ENCODE measurements at regions not wholly inside any gene's neighbourhood (a gene's known extent, or its start where the extent isn't known, plus 50 kb on each side); places are given as distances from the start of the nearest gene placed in this dataset.
A peak's percentile ranks its signal among the peaks of the same experiment; 100 is the strongest.

DNA sequence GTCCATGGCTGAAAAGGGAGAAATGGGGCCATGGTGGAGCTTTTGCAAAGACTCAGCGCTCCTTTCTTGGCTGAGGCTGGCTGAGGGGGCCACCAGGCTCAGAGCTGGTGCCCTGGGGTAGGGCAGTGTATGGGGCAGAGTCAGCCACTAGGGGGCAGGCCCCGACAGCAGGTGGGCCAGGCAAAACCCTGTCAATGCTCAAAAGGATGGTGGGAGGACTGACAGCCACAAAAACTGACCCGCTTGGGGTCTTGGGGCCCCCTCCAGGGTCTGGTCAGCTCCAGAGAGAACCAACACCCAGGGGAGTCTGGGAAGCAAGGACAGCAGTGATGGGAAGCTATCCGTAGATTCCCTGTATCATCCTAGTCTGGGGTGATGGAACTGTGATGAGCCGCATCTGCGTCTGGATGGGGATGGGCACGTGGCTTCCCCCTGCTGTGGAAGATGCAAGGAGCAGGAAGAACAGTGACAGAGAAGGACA, 306.9 kb downstream of the DHX35 start:
- no peaks in the 10 kb centered on the region for H4K20me1 ChIP-seq (ENCODE audit: insufficient read depth, low read length)
- no peak for TF ChIP-seq EZH2 (IDR thresholded peaks at IDR 0.05; ENCODE audit: borderline replicate concordance, low read length)
- TF ChIP-seq, protein P1, sequence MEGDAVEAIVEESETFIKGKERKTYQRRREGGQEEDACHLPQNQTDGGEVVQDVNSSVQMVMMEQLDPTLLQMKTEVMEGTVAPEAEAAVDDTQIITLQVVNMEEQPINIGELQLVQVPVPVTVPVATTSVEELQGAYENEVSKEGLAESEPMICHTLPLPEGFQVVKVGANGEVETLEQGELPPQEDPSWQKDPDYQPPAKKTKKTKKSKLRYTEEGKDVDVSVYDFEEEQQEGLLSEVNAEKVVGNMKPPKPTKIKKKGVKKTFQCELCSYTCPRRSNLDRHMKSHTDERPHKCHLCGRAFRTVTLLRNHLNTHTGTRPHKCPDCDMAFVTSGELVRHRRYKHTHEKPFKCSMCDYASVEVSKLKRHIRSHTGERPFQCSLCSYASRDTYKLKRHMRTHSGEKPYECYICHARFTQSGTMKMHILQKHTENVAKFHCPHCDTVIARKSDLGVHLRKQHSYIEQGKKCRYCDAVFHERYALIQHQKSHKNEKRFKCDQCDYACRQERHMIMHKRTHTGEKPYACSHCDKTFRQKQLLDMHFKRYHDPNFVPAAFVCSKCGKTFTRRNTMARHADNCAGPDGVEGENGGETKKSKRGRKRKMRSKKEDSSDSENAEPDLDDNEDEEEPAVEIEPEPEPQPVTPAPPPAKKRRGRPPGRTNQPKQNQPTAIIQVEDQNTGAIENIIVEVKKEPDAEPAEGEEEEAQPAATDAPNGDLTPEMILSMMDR (IDR thresholded peaks at IDR 0.05; ENCODE audit: low read length), result peak; percentile 88
- no peaks in the 10 kb centered on the region for H3K27me3 ChIP-seq (ENCODE audit: insufficient read depth, low read length)
- no peaks in the 10 kb centered on the region for H3K9me3 ChIP-seq (ENCODE audit: low read length)
- no peaks in the 10 kb centered on the region for H3K9me2 ChIP-seq (ENCODE audit: low read depth, low read length)
- H3F3A ChIP-seq (ENCODE audit: insufficient read depth, low read length), result no peaks in the 10 kb centered on the region
- H3K4me1 ChIP-seq (ENCODE audit: insufficient read depth, low read length, severe bottlenecking), result no peaks in the 10 kb centered on the region
- H2AFZ ChIP-seq (ENCODE audit: low read length), result no peak overlapping the region
- no peak overlapping the region for H3K4me2 ChIP-seq (ENCODE audit: low read length)
- H3K36me3 ChIP-seq (ENCODE audit: insufficient read depth, low read length), result no peaks in the 10 kb centered on the region
- H3K79me2 ChIP-seq (ENCODE audit: insufficient read depth, low read length), result no peaks in the 10 kb centered on the region
- no peak overlapping the region for H3K27ac ChIP-seq (ENCODE audit: low read depth, low read length, poor library complexity, severe bottlenecking)
- H3K9ac ChIP-seq (ENCODE audit: low read length), result no peak overlapping the region
- no peak overlapping the region for H3K4me3 ChIP-seq (ENCODE audit: low read depth, low read length, poor library complexity, severe bottlenecking)

- H3K27ac ChIP-seq (ENCODE audit: low read depth, low read length, poor library complexity, severe bottlenecking), result no peak overlapping the region
- no peaks in the 10 kb centered on the region for H3K36me3 ChIP-seq (ENCODE audit: insufficient read depth, low read length)
- H3K4me2 ChIP-seq (ENCODE audit: low read length), result no peak overlapping the region
- H3K9me2 ChIP-seq (ENCODE audit: low read depth, low read length), result no peaks in the 10 kb centered on the region
- no peaks in the 10 kb centered on the region for H3K79me2 ChIP-seq (ENCODE audit: insufficient read depth, low read length)
- H3K9ac ChIP-seq (ENCODE audit: low read length), result no peak overlapping the region
- H3F3A ChIP-seq (ENCODE audit: insufficient read depth, low read length), result no peaks in the 10 kb centered on the region
- no peak overlapping the region for H2AFZ ChIP-seq (ENCODE audit: low read length)
- no peaks in the 10 kb centered on the region for H3K9me3 ChIP-seq (ENCODE audit: low read length)
- no peak overlapping the region for H3K4me3 ChIP-seq (ENCODE audit: low read depth, low read length, poor library complexity, severe bottlenecking)
- TF ChIP-seq EZH2 (IDR thresholded peaks at IDR 0.05; ENCODE audit: borderline replicate concordance, low read length), result no peak
- TF ChIP-seq, protein P1 (IDR thresholded peaks at IDR 0.05; ENCODE audit: low read length), result no peak
- H3K27me3 ChIP-seq (ENCODE audit: insufficient read depth, low read length), result no peaks in the 10 kb centered on the region
- H3K4me1 ChIP-seq (ENCODE audit: insufficient read depth, low read length, severe bottlenecking), result no peaks in the 10 kb centered on the region
- no peaks in the 10 kb centered on the region for H4K20me1 ChIP-seq (ENCODE audit: insufficient read depth, low read length)
These were observed 306.4 kb downstream of the DHX35 start for GRCh38 chr20:39268491-39268951.

DNA sequence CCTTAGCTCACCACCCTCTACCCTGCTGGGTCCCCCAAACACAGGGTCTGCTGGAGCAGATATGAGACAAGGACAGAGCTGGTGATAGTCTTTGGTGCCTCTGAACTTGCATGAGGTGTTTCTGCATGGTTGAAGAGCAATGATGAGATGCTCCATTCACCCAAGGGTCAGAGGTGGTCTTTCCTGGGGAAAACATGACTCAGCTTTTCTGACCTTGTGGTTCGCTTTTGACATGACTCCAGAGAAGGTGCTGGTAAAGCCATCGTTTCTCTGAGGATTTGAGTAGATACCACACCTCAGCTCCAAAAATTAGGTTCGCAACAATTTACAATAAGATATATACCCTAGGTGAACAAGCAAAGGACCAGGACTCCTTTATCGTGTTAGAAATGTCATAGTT, 304.8 kb downstream of the DHX35 start:
- no peak overlapping the region for H3K9ac ChIP-seq (ENCODE audit: low read length)
- H3K9me2 ChIP-seq (ENCODE audit: low read depth, low read length), result no peaks in the 10 kb centered on the region
- H4K20me1 ChIP-seq (ENCODE audit: insufficient read depth, low read length), result no peaks in the 10 kb centered on the region
- no peak overlapping the region for H3K27ac ChIP-seq (ENCODE audit: low read depth, low read length, poor library complexity, severe bottlenecking)
- no peak for TF ChIP-seq EZH2 (IDR thresholded peaks at IDR 0.05; ENCODE audit: borderline replicate concordance, low read length)
- TF ChIP-seq, protein P1 (IDR thresholded peaks at IDR 0.05; ENCODE audit: low read length), result no peak
- H3K4me3 ChIP-seq (ENCODE audit: low read depth, low read length, poor library complexity, severe bottlenecking), result no peak overlapping the region
- H3K27me3 ChIP-seq (ENCODE audit: insufficient read depth, low read length), result no peaks in the 10 kb centered on the region
- no peaks in the 10 kb centered on the region for H3K9me3 ChIP-seq (ENCODE audit: low read length)
- H3K4me2 ChIP-seq (ENCODE audit: low read length), result no peak overlapping the region
- no peaks in the 10 kb centered on the region for H3K79me2 ChIP-seq (ENCODE audit: insufficient read depth, low read length)
- no peaks in the 10 kb centered on the region for H3F3A ChIP-seq (ENCODE audit: insufficient read depth, low read length)
- no peaks in the 10 kb centered on the region for H3K4me1 ChIP-seq (ENCODE audit: insufficient read depth, low read length, severe bottlenecking)
- no peaks in the 10 kb centered on the region for H3K36me3 ChIP-seq (ENCODE audit: insufficient read depth, low read length)
- H2AFZ ChIP-seq (ENCODE audit: low read length), result no peak overlapping the region
